ENCODE measurements at regions not wholly inside any gene's neighbourhood (a gene's known extent, or its start where the extent isn't known, plus 50 kb on each side); places are given as distances from the start of the nearest gene placed in this dataset.

GRCh38 chr7:94834359-94834758, 73.0 kb upstream of the PPP1R9A start:
- intact Hi-C loops (cut with DNase I; ENCODE audit: low total_unique reads), result no loop called here
- no peak for TF ChIP-seq POLR2A (IDR thresholded peaks at IDR 0.05)
- no peak for TF ChIP-seq CTCF (IDR thresholded peaks at IDR 0.05)
- TF ChIP-seq POLR2AphosphoS5 (IDR thresholded peaks at IDR 0.05), result no peak
- Histone ChIP-seq H3K9me3 (peaks cover 10 to 28% of the 10 kb centered on the region in 2 donors), H3K4me1 (no peaks in the 10 kb centered on the region), H3K27ac (no peak overlapping the region), H3K36me3 (no peaks in the 10 kb centered on the region), H3K4me3 (no peak overlapping the region), H3K27me3 (no peaks in the 10 kb centered on the region)
- no peak for DNase-seq (ENCODE audit: low spot score in 2 of 2)

GRCh38 chr7:94838717-94839116, 68.7 kb upstream of the PPP1R9A start:
- intact Hi-C loops (cut with DNase I; ENCODE audit: low total_unique reads), result no loop called here
- no peak for DNase-seq (ENCODE audit: low spot score in 2 of 2)
- H3K27me3 ChIP-seq, result no peaks in the 10 kb centered on the region
- H3K36me3 ChIP-seq, result no peaks in the 10 kb centered on the region
- H3K9me3 ChIP-seq, result peaks cover 19 to 52% of the 10 kb centered on the region in 2 donors
- H3K4me1 ChIP-seq, result no peaks in the 10 kb centered on the region
- no peak overlapping the region for H3K27ac ChIP-seq
- TF ChIP-seq POLR2AphosphoS5 (IDR thresholded peaks at IDR 0.05) (no peak), CTCF (IDR thresholded peaks at IDR 0.05) (no peak), POLR2A (IDR thresholded peaks at IDR 0.05) (no peak)
- H3K4me3 ChIP-seq, result no peak overlapping the region

DNA sequence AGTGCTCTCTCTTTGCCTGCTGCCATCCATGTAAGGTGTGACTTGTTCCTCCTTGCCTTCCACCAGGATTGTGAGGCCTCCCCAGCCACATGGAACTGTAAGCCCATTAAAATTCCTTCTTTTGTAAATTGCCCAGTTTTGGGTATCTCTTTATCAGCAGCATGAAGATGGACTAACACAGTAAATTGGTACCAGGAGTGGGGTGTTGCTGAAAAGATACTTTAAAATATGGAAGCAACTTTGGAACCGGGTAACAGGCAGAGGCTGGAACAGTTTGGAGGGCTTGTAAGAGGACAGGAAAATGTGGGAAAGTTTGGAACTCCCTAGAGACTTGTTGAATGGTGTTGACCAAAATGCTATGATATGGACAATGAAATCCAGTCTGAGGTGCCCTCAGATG, 63.8 kb upstream of the PPP1R9A start:
- no peak overlapping the region for H3K4me3 ChIP-seq
- TF ChIP-seq POLR2A (IDR thresholded peaks at IDR 0.05), result no peak
- no peak for TF ChIP-seq CTCF (IDR thresholded peaks at IDR 0.05)
- TF ChIP-seq POLR2AphosphoS5 (IDR thresholded peaks at IDR 0.05), result no peak
- no peak overlapping the region for H3K27ac ChIP-seq
- no peaks in the 10 kb centered on the region for H3K36me3 ChIP-seq
- peaks cover 25 to 45% of the 10 kb centered on the region in 2 donors for H3K9me3 ChIP-seq
- DNase-seq (ENCODE audit: low spot score in 2 of 2), result no peak
- no peaks in the 10 kb centered on the region for H3K4me1 ChIP-seq
- intact Hi-C loops (cut with DNase I; ENCODE audit: low total_unique reads), result no loop called here
- H3K27me3 ChIP-seq, result no peaks in the 10 kb centered on the region

GRCh38 chr7:94848531-94848930, 58.9 kb upstream of the PPP1R9A start:
- Histone ChIP-seq H3K4me1 (no peaks in the 10 kb centered on the region), H3K27ac (no peak overlapping the region), H3K27me3 (no peaks in the 10 kb centered on the region), H3K4me3 (no peak overlapping the region), H3K9me3 (peaks cover 10 to 13% of the 10 kb centered on the region in 2 donors), H3K36me3 (no peaks in the 10 kb centered on the region)
- no peak for DNase-seq (ENCODE audit: low spot score in 2 of 2)
- intact Hi-C loops (cut with DNase I; ENCODE audit: low total_unique reads), result no loop called here
- TF ChIP-seq POLR2AphosphoS5 (IDR thresholded peaks at IDR 0.05), result no peak
- TF ChIP-seq POLR2A (IDR thresholded peaks at IDR 0.05), result no peak
- TF ChIP-seq CTCF (IDR thresholded peaks at IDR 0.05), result no peak

GRCh38 chr7:94848992-94849576, 58.3 kb upstream of the PPP1R9A start:
- H3K4me1 ChIP-seq, result no peaks in the 10 kb centered on the region
- no peak overlapping the region for H3K27ac ChIP-seq
- TF ChIP-seq CTCF (IDR thresholded peaks at IDR 0.05) (no peak), POLR2A (IDR thresholded peaks at IDR 0.05) (no peak), POLR2AphosphoS5 (IDR thresholded peaks at IDR 0.05) (no peak)
- no peak for DNase-seq (ENCODE audit: low spot score in 2 of 2)
- H3K27me3 ChIP-seq, result no peaks in the 10 kb centered on the region
- H3K9me3 ChIP-seq, result peaks cover 4 to 7% of the 10 kb centered on the region in 2 donors
- no peaks in the 10 kb centered on the region for H3K36me3 ChIP-seq
- H3K4me3 ChIP-seq, result no peak overlapping the region
- intact Hi-C loops (cut with DNase I; ENCODE audit: low total_unique reads), result no loop called here

All from breast epithelium (tissue), 4 donors.